CD4-positive, alpha-beta T cell treated with Interleukin-10 for 1 hour (primary cell): ENCODE measurements at regions not wholly inside any gene's neighbourhood (a gene's known extent, or its start where the extent isn't known, plus 50 kb on each side); places are given as distances from the start of the nearest gene placed in this dataset.

Experiments
- DNase-seq: peaks from one replicate; pipeline ENCODE4 v3.0.0-alpha.2; 2020

GRCh38 chr5:165149431-165149830, 1644.0 kb downstream of the MAT2B start:
- no peak for DNase-seq

GRCh38 chr5:165152058-165152457, 1646.6 kb downstream of the MAT2B start:
- DNase-seq, result no peak

GRCh38 chr5:165157219-165157618, 1651.8 kb downstream of the MAT2B start:
- no peak for DNase-seq

- no peak for DNase-seq
Observed at GRCh38 chr5:165161204-165161603, 1655.8 kb downstream of the MAT2B start.

GRCh38 chr5:165163861-165164260, 1658.4 kb downstream of the MAT2B start:
- no peak for DNase-seq

- DNase-seq, result no peak
Observed at GRCh38 chr5:165173651-165174050, 1668.2 kb downstream of the MAT2B start.

GRCh38 chr5:165175041-165175440, 1669.6 kb downstream of the MAT2B start:
- DNase-seq, result no peak

GRCh38 chr5:165184183-165184582, 1678.8 kb downstream of the MAT2B start:
- DNase-seq, result no peak

- DNase-seq, result no peak
Observed at GRCh38 chr5:165185716-165186115, 1680.3 kb downstream of the MAT2B start.

GRCh38 chr5:165187815-165188214, 1682.4 kb downstream of the MAT2B start:
- DNase-seq, result no peak

- DNase-seq, result no peak
Observed at GRCh38 chr5:165188556-165189175, 1683.2 kb downstream of the MAT2B start.

GRCh38 chr5:165196961-165197360, 1691.5 kb downstream of the MAT2B start:
- no peak for DNase-seq

GRCh38 chr5:165201369-165201768, 1696.0 kb downstream of the MAT2B start:
- DNase-seq, result no peak

- DNase-seq, result no peak
Observed at GRCh38 chr5:165201771-165202518, 1696.5 kb downstream of the MAT2B start.

GRCh38 chr5:165202519-165202910, 1697.1 kb downstream of the MAT2B start:
- no peak for DNase-seq

GRCh38 chr5:165209101-165209727, 1703.8 kb downstream of the MAT2B start:
- DNase-seq, result no peak

GRCh38 chr5:165224366-165225045, 1719.1 kb downstream of the MAT2B start:
- DNase-seq, result no peak

- DNase-seq, result no peak
Observed at GRCh38 chr5:165227515-165227914, 1722.1 kb downstream of the MAT2B start.

- DNase-seq, result no peak
Observed at GRCh38 chr5:165228184-165228583, 1722.8 kb downstream of the MAT2B start.

- DNase-seq, result no peak
Observed at GRCh38 chr5:165231821-165232508, 1726.5 kb downstream of the MAT2B start.

- DNase-seq, result no peak
Observed at GRCh38 chr5:165232509-165233028, 1727.2 kb downstream of the MAT2B start.

GRCh38 chr5:165241811-165242210, 1736.4 kb downstream of the MAT2B start:
- DNase-seq, result no peak

GRCh38 chr5:165242646-165243045, 1737.2 kb downstream of the MAT2B start:
- DNase-seq, result no peak
